Suprapubic skin (tissue), 4 donors: ENCODE measurements at regions not wholly inside any gene's neighbourhood (a gene's known extent, or its start where the extent isn't known, plus 50 kb on each side); places are given as distances from the start of the nearest gene placed in this dataset.

Experiments used
- POLR2A ChIP-seq, 2 donors: fragments of 450-650 bp; IDR thresholded peaks; one replicate each; pipeline ENCODE4 v1.6.1; 2017; ENCODE audit warnings: antibody characterized with exemption in 2 of 2, mild to moderate bottlenecking in 2 of 2, moderate library complexity in 2 of 2
- POLR2AphosphoS5 ChIP-seq, 3 donors: sonication (generic); formaldehyde crosslinking; IDR thresholded peaks; one replicate each; pipeline ENCODE4 v1.6.1; 2017; ENCODE audit warnings: antibody characterized with exemption in 3 of 3
- TF ChIP-seq, protein P1 (sequence below), 2 donors: fragments of 200-600 bp in 1 of 2; fragments of 450-650 bp in 1 of 2; sonication (generic) in 1 of 2; IDR thresholded peaks; one replicate each; pipeline ENCODE4 v1.5.1; 2016 to 2019; ENCODE audit warnings: antibody characterized with exemption in 2 of 2, mild to moderate bottlenecking in 1 of 2, moderate library complexity in 1 of 2

DNA sequence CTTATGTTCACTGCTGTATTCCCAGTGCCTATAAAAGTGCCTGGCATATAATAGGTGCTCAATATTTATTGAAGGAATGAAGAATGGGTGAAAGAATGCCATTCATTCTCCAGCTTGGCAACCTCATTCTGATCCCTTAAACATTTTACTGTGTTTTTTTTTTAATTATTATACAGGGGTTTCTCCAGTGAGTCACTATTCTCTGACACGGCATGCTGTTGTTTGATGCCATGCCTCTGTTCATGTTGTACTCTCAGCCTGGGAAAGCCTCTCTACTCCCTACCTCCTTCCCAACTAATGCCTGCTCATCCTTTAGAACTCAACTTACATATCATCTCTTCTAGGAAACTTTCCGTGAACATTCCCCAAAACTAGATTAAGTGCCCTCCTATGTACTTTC lies 70.2 kb upstream of the PHF24 start:
- TF ChIP-seq, protein P1, sequence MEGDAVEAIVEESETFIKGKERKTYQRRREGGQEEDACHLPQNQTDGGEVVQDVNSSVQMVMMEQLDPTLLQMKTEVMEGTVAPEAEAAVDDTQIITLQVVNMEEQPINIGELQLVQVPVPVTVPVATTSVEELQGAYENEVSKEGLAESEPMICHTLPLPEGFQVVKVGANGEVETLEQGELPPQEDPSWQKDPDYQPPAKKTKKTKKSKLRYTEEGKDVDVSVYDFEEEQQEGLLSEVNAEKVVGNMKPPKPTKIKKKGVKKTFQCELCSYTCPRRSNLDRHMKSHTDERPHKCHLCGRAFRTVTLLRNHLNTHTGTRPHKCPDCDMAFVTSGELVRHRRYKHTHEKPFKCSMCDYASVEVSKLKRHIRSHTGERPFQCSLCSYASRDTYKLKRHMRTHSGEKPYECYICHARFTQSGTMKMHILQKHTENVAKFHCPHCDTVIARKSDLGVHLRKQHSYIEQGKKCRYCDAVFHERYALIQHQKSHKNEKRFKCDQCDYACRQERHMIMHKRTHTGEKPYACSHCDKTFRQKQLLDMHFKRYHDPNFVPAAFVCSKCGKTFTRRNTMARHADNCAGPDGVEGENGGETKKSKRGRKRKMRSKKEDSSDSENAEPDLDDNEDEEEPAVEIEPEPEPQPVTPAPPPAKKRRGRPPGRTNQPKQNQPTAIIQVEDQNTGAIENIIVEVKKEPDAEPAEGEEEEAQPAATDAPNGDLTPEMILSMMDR (IDR thresholded peaks at IDR 0.05) = no peak
- TF ChIP-seq POLR2AphosphoS5 (IDR thresholded peaks at IDR 0.05) (no peak), POLR2A (IDR thresholded peaks at IDR 0.05) (no peak)
